Aorta (tissue), 5 donors: ENCODE measurements at regions not wholly inside any gene's neighbourhood (a gene's known extent, or its start where the extent isn't known, plus 50 kb on each side); places are given as distances from the start of the nearest gene placed in this dataset.

Source experiments
- ATAC-seq: fragments of 200-7000 bp; cut with Tn5 transposase; one replicate; pipeline ENCODE4 v1.9.1; 2022; ENCODE audit warnings: moderate library complexity; ENCODE audit not compliant: low FRiP score
- DNase-seq, 2 donors: peaks; one replicate each; pipeline ENCODE4 v3.0.0-alpha.2; 2020
- H3K27ac ChIP-seq, 2 donors: one replicate each; pipeline ENCODE4 v1.5.1; 2013; ENCODE audit warnings: low read length in 2 of 2, mild to moderate bottlenecking in 2 of 2, moderate library complexity in 2 of 2, control low read depth in 1 of 2, inconsistent platforms in 1 of 2, low read depth in 1 of 2
- H3K27me3 ChIP-seq, 2 donors: one replicate each; pipeline ENCODE4 v1.6.1; 2013; ENCODE audit warnings: control low read depth in 1 of 2, low read length in 1 of 2, mild to moderate bottlenecking in 1 of 2, moderate library complexity in 1 of 2; ENCODE audit not compliant: insufficient read depth in 2 of 2, control insufficient read depth in 1 of 2
- H3K36me3 ChIP-seq, 2 donors: one replicate each; pipeline ENCODE4 v1.6.1; 2013; ENCODE audit warnings: control low read depth in 1 of 2, low read length in 1 of 2, mild to moderate bottlenecking in 1 of 2; ENCODE audit not compliant: insufficient read depth in 2 of 2, control insufficient read depth in 1 of 2
- H3K4me1 ChIP-seq, 2 donors: one replicate each; pipeline ENCODE4 v1.6.1; 2013; ENCODE audit warnings: low read length in 2 of 2, control low read depth in 1 of 2, mild to moderate bottlenecking in 1 of 2, moderate library complexity in 1 of 2; ENCODE audit not compliant: insufficient read depth in 2 of 2, control insufficient read depth in 1 of 2
- H3K4me3 ChIP-seq, 2 donors: one replicate each; pipeline ENCODE4 v1.5.1; 2013; ENCODE audit warnings: low read length in 2 of 2, control low read depth in 1 of 2, mild to moderate bottlenecking in 1 of 2
- H3K9me3 ChIP-seq: one replicate; pipeline ENCODE4 v1.6.1; 2013; ENCODE audit warnings: mild to moderate bottlenecking, low read length; ENCODE audit not compliant: control insufficient read depth
- WGBS, 2 donors: extraction: QIAGEN DNeasy Blood & Tissue Kit; methylation state at CpG; one replicate each; pipeline ENCODE4 v1.1.7; 2013; 5-methylcytosine and 5-hydroxymethylcytosine counted together
- intact Hi-C, 2 donors: fragments of 100-400 bp; cut with DNase I; formaldehyde crosslinking; loops; one replicate each; pipeline versions ENCODE4 v1.14.2 to v1.15.0; 2022
- donor health status: healthy with polysubstance abuse.
- donor health status: Bipolar disorder and iron deficiency.
- donor health status: DM: no; HTN: no; CAD: no.
- donor health status: DM: no; HTN: no; CAD: no.
- donor health status: DM: yes; HTN: yes; CAD: no.

DNA sequence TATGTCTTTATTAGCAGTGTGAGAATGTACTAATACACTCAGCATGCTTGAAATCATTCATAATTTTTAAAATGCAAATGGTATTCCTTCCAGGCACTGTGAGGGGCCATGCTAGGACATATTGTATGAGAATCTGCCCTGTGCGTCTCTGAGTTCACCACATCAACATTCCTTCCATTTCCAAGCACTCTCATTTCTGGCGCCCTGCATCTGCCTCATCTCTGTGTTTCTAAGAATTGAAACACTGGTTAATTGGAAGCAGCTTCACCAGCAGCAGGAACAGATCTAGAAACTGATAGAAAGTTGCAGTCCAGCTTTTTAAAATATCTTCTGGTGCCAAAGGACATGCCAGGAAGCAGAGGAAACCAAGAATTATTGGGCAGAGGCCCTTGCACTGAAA is 555.9 kb upstream of the DPP6 start:
- ATAC-seq, result no peak
- Histone ChIP-seq H3K27me3 (no peaks in the 10 kb centered on the region), H3K27ac (no peak overlapping the region), H3K36me3 (no peaks in the 10 kb centered on the region), H3K4me3 (no peak overlapping the region), H3K9me3 (no peaks in the 10 kb centered on the region), H3K4me1 (no peaks in the 10 kb centered on the region)
- no peak for DNase-seq
- intact Hi-C loops, result no loop called here
- 41 to 61% methylated on average over 2 of the region's 2 CpGs for WGBS, 2 donors

DNA sequence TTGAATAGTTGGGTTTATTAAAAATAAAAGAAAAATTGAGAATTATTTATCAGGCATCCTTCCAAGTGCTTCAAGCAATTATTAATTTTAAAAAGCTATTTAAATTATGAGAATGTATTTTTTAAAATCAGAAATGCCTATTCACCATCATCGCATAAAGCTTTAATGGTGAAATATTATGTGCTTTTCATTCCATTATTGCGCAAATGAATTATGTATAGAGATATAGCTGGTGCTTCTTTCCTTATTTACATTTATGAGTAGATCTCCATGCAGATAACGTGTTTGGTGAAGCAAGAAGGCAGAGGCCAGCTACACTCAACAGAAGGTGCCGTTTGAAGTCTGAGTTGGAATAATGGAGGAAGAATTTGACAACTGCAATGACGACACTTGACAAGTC is 549.1 kb upstream of the DPP6 start:
- peaks cover 1% of the 10 kb centered on the region for H3K9me3 ChIP-seq
- 79 to 85% methylated on average over 5 of the region's 5 CpGs for WGBS, 2 donors
- DNase-seq (no peak), ATAC-seq (no peak)
- no peaks in the 10 kb centered on the region for H3K36me3 ChIP-seq
- H3K27me3 ChIP-seq, result no peaks in the 10 kb centered on the region
- H3K4me3 ChIP-seq, result no peak overlapping the region
- no peak overlapping the region for H3K27ac ChIP-seq
- intact Hi-C loops, result no loop called here
- no peaks in the 10 kb centered on the region for H3K4me1 ChIP-seq

DNA sequence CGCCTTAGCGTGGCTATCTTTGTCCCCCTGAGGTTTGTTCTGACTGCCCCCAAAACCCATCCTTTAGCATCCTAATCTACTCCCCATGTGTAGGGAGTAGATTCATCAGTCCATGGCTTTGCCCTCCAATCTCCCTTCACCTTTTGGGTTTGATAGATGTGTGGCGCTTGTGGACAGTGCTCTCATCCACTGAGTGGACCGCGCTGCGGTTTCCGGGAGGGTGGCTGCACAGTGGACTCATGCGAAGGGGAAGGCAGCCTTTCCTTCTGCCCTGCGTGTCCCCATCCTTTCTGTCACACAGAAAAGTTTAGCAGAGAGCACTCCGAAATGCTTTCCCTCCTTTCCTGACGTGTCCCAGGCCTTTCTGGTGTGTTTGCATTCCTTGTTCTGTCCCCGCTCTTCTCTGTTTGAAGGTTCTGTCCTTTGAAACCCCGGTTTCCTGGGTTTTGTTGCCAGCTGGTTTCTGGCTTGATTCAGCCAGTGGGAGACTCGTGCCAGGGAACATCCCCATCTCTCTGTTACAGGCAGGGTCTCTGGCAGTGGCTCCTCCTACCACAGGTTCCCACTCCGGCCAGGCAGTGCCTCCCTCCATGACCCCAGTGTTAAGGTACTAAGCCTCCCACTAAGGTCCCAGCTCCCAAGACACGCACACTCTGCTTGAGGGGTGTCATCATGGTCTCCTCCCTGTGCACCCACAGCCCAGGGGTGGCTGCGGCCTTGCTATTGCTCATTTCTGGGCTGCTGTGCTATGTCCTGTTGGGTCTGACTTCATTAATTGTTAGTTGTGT is 547.7 kb upstream of the DPP6 start:
- Histone ChIP-seq H3K4me3 (no peak overlapping the region), H3K36me3 (no peaks in the 10 kb centered on the region), H3K9me3 (peaks cover 1% of the 10 kb centered on the region), H3K27ac (no peak overlapping the region), H3K27me3 (no peaks in the 10 kb centered on the region), H3K4me1 (no peaks in the 10 kb centered on the region)
- DNase-seq, result no peak
- 76 to 77% methylated on average over 17 of the region's 17 CpGs for WGBS, 2 donors
- intact Hi-C loops, result no loop called here
- no peak for ATAC-seq

DNA sequence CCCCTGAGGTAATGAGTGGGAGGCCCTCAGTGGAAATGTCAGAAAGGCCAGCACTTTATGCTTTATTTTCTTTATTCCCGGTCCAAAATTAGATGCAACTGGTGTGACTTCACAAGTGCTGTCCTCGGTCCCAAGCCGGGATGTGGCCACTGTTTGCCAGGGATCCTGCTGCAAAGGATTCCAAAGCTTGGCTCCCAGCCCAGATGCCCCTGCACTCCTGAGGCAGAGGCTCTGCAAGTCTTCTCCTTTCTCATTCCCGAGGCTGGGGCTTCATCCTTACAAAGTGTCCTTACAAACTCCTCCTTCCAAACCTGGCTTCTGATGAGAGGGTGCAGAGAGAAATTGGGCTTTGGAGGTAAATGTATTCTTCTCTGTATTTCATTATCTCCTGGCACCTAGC is 544.3 kb upstream of the DPP6 start:
- Histone ChIP-seq H3K27ac (no peak overlapping the region), H3K4me3 (no peak overlapping the region), H3K4me1 (no peaks in the 10 kb centered on the region), H3K36me3 (no peaks in the 10 kb centered on the region), H3K9me3 (peaks cover 1% of the 10 kb centered on the region), H3K27me3 (no peaks in the 10 kb centered on the region)
- WGBS, 2 donors, result 40 to 59% methylated on average over 4 of the region's 4 CpGs
- intact Hi-C loops, result no loop called here
- ATAC-seq (no peak), DNase-seq (no peak)

DNA sequence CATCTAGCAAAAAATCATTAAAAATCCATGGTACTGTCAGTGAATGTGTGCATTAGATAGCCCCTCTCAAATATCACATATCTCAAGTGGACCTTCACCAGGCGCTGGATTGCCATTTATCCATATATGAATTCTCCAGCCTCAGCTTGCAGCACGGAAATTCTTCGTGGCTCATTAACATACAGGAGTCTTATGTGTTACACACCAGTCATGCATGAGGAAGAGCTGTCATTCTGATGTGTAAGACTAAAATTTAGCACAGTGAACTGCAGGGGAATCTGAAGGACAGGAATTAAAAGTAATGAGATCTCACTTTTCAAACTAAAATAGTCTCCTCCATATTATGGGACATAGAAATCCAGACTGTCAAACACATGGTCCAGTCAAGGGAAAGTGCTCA is 542.4 kb upstream of the DPP6 start:
- no peaks in the 10 kb centered on the region for H3K36me3 ChIP-seq
- no peak overlapping the region for H3K4me3 ChIP-seq
- no peak for DNase-seq
- intact Hi-C loops, result no loop called here
- peaks cover 1% of the 10 kb centered on the region for H3K9me3 ChIP-seq
- no peaks in the 10 kb centered on the region for H3K4me1 ChIP-seq
- WGBS, 2 donors, result 31 to 37% methylated on average over 3 of the region's 3 CpGs
- ATAC-seq, result no peak
- no peak overlapping the region for H3K27ac ChIP-seq
- H3K27me3 ChIP-seq, result no peaks in the 10 kb centered on the region

DNA sequence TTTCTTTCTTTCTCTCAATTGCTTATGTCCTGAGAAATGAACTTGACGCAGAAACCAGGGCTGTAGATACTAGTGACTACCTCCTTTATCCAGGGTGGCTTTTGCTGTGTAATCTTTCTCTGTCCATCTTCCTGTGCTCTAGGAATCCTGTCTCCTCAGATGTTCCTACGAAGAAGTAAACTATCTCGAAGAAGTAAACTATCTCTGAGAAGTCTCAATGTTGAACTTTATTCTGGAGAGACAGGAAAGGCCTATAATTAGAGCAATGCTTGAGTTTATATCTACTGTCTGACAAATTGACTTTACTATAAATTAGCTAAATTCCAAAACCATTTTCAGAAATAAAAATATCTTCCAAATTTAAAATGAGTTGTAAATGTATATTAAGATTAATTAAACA is 541.5 kb upstream of the DPP6 start:
- Histone ChIP-seq H3K9me3 (peaks cover 1% of the 10 kb centered on the region), H3K4me1 (no peaks in the 10 kb centered on the region), H3K27me3 (no peaks in the 10 kb centered on the region), H3K4me3 (no peak overlapping the region), H3K27ac (no peak overlapping the region), H3K36me3 (no peaks in the 10 kb centered on the region)
- intact Hi-C loops, result no loop called here
- WGBS, 2 donors, result 68 to 69% methylated on average over 3 of the region's 3 CpGs
- no peak for DNase-seq
- no peak for ATAC-seq

DNA sequence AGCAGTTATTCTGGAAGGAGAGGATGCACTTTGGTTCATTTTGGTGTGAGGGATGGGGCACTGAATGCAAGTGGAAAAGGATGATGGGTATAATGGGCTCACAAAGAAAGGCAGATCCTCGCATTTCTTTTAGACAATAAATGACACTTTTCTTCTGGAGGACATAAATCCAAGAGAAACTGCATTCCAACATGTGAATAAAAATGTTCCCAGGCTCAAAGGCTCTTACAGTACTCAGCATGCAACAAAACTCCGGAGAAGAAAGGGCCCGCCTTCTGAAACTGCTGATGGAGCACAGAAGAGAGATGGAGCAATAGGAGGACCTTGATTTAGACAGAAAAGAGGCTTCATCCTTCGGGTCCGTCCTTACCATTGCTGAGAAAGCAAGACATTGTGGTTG is 538.2 kb upstream of the DPP6 start:
- no peak overlapping the region for H3K4me3 ChIP-seq
- H3K27ac ChIP-seq, result no peak overlapping the region
- H3K4me1 ChIP-seq, result no peaks in the 10 kb centered on the region
- DNase-seq (no peak), ATAC-seq (no peak)
- 41 to 61% methylated on average over 5 of the region's 5 CpGs for WGBS, 2 donors
- no peaks in the 10 kb centered on the region for H3K9me3 ChIP-seq
- intact Hi-C loops, result loop anchor here in 1 of 2 donors (2.0 kb wide), 1 partner anchor 17 kb away; no protein-coding TSS in a partner anchor
- H3K27me3 ChIP-seq, result peaks cover 0 to 2% of the 10 kb centered on the region in 2 donors
- no peaks in the 10 kb centered on the region for H3K36me3 ChIP-seq

DNA sequence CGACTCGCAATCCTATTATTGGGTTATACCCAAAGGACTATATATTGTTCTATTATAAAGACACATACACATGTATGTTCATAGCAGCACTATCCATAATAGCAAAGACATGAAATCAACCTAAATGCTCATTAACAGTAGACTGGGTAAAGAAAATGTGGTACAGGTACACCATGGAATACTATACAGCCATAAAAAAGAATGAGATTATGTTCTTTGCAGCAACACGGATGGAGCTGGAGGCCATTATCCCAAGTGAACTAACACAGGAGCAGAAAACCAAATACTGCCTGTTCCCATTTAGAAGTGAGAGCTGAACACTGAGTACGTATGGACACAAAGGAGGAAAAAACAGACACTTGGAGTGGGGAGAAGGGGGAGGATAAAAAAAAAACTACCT is 536.8 kb upstream of the DPP6 start:
- no peak for ATAC-seq
- Histone ChIP-seq H3K9me3 (peaks cover 2% of the 10 kb centered on the region), H3K4me1 (no peaks in the 10 kb centered on the region), H3K36me3 (no peaks in the 10 kb centered on the region), H3K4me3 (no peak overlapping the region), H3K27me3 (peaks cover 0 to 2% of the 10 kb centered on the region in 2 donors), H3K27ac (no peak overlapping the region)
- WGBS, 2 donors, result 90 to 92% methylated on average over 4 of the region's 4 CpGs
- intact Hi-C loops, result loop anchor here in 1 of 2 donors (2.0 kb wide), 1 partner anchor 15 kb away; no protein-coding TSS in a partner anchor
- no peak for DNase-seq

DNA sequence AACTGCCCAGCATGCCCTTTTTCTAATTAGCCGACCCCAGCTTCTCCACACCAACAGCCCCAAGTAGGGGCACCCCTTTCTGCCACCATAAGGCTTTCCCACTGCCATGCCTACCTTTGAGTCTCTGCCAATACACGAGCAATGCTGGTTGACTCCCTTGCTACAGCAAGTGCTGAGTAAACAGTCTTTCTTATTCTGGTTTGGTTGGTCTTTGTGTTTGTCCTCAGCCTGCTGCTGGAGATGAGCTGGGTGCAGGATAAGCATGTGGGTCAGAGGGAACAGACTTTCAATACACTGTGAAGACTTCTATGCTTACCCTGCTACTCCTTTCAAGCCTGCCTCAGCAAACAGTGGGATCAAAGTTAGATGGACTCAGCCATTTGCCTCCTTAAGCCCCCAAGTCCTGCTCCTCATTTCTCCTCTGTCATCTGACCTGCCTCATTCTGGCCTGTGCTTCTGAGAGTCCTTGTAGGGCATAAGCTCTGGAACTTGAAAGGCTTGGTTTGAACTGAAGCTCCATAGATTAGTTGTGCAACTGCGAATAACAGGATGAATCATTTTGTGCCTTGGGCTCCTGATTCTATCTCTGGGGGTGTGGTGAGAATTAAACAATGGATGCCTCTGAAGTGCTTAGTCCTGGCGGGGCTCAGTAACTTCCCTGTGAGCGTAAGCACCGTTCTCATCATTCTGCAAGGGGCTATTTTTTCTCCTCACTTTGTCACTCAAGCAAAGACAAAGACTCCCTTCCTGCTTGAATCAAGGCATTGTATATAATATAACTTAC is 533.8 kb upstream of the DPP6 start:
- peaks cover 2% of the 10 kb centered on the region for H3K9me3 ChIP-seq
- H3K36me3 ChIP-seq, result no peaks in the 10 kb centered on the region
- no peak for DNase-seq
- peaks cover 0 to 2% of the 10 kb centered on the region in 2 donors for H3K27me3 ChIP-seq
- intact Hi-C loops, result no loop called here
- H3K4me1 ChIP-seq, result no peaks in the 10 kb centered on the region
- H3K27ac ChIP-seq, result no peak overlapping the region
- 76 to 79% methylated on average over 6 of the region's 6 CpGs for WGBS, 2 donors
- ATAC-seq, result no peak
- H3K4me3 ChIP-seq, result no peak overlapping the region
